HuH-7.5 (cell line): ENCODE measurements at regions not wholly inside any gene's neighbourhood (a gene's known extent, or its start where the extent isn't known, plus 50 kb on each side); places are given as distances from the start of the nearest gene placed in this dataset.

Experiments used
- DNase-seq: peaks from one replicate; pipeline ENCODE4 v3.0.0; 2011; ENCODE audit warnings: low spot score

DNA sequence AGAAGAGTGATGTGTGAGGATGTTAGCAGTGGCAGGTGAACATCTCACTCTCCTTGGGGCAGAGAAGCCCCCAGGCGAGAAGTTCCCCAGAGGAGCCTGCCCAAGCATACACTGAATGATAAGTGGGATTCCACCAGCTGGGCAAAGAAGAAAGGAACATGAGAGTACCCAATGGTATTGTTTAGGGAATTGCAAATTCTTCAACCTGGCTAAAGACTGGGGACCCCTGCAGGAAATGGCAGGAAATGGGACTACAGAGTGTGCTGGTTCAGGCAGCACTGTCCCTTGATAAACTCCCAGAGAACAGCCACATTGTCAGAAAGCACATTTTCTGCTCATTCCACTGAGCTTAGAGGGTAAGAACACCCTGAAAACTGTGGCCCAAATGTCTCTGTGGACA is 121.3 kb downstream of the RPS29 start:
- DNase-seq, result no peak

DNA sequence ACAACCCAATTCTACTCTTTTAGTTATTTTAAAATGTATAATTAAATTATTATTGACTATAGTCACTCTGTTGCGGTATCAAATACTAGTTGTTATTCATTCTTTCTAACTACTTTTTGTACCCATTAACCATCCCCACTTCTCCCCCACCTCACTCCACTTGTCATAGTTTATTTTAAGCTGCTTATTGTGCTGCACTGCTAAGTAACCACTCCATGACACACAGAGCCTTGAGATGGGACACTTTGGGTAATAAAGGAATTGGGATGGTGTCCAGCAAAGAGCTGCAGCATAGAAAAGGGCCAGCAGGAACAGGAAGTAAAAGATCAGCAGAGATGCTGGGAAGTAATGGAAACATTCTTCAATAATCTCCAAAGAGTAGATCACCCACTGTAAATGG is 123.0 kb downstream of the RPS29 start:
- DNase-seq, result no peak

DNA sequence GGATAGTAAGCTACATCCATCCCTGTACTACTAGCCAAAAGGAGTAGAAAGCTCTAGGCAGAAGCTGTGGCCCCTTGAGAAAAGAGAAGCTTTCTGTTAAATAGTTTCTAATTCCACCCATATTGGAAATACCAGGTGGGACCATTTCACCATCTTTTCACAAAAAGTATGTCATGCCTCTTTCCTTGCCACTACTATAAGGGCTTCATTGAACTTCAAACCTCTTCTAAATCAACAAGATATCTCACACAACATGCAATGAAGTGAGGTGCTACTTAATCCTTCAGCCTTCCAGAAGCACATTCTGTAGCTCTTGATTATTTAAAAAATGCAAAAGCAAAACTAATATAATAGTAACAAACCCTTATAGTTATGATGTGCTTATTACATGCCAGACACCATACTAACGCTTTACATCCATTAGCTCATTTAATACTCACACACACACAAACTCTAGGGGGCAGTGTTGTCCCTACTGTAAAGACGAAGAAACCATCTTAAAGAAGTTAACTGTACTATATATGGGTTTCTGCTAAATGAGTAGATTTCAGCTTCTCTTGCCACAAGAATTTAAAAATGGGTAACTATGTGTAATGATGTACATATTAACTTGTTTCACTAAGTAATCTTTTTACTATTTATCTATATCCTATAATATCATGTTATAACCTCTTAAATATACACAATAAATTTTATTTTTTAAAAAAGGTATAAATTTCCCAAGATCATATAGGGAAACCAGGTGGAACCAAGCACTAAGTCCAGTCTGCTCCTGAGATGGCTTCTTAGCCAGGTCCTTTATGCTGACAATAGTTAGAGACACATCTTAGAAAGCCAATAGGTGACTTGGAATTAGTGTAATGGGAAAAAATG is 124.4 kb downstream of the RPS29 start:
- DNase-seq, result peak; percentile 7

DNA sequence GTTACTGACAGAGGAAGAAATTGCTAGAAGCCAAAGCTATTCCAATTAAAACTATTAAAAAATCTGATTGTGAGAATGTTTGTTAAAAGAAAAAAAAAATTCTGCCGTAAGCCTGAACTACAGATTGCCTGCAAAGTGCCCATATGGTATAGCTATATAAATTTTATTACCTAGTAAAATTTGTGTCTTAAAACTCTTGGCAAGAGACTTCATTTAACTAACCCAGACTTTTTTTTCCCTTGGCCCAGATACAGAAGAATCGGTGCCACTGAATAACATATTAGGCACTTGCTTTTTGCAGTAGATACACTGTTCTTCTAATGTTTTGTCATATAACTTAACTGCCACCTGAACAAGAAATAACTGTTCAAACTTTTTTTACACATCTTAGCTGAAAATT is 125.5 kb downstream of the RPS29 start:
- no peak for DNase-seq

DNA sequence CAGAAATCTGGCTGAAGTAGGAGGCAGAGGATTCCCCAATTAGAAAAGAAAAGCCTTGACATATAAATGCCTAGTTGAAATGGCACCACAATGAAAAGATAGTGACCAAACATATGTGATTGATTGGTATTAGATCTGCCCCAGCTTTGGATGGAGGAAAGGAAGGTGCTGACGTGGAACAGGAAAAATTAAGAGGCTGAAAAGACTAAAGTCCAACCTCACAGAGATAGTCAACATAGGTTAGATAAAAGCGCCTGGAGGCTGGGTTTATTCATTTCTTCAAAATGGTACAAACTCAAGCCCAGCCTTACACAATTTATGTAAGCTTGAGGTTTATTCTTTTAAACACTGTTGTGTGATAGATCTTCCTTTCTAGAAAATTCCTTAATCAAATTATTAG is 129.6 kb downstream of the RPS29 start:
- DNase-seq, result no peak

- no peak for DNase-seq
Observed at GRCh38 chr14:49451938-49452337, 134.2 kb downstream of the RPS29 start.

DNA sequence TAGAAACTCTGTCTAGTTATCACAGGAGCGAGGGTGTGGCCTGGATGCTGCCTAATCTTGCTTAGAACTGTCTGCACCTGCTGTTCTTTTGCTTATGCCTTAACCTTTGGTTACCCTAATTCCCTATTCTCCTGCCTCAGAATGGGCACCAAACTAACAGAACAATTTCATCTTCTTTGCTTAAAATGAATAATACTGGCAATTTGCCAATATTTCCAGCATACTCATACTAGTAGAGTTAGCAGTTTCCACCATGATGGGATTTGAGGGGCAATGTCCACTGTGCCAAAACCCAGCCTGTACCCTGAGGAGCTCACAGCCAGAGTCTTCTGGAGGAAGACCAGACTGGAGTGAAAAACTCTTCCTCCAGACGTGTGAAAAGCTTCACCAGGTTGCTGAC is 136.4 kb downstream of the RPS29 start:
- no peak for DNase-seq

GRCh38 chr14:49447540-49448107 is 138.6 kb downstream of the RPS29 start:
- DNase-seq, result no peak

GRCh38 chr14:49446801-49447200 is 139.4 kb downstream of the RPS29 start:
- no peak for DNase-seq

- no peak for DNase-seq
Observed at GRCh38 chr14:49438256-49438770, 147.9 kb downstream of the RPS29 start.

- DNase-seq, result no peak
Observed at GRCh38 chr14:49428076-49428475, 158.1 kb downstream of the RPS29 start.

DNA sequence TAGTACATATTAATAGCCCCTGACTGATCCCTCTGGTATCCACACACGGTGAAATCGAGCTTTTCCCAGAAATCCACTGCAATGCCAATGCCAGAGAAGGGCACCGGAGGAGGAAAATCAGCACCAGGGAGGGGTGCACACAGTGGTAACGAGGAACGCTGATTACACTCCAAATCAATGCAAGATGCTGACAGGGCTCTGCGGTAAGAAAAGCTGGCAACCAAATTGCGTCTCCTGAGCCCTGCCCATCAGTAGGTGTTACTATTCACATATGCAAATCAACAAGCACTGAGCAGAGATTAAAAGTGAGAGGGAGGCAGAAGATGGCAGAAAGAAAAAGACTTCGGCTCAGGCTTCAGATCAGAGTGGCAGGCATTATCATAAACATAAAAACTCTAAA is 159.1 kb downstream of the RPS29 start:
- no peak for DNase-seq

GRCh38 chr14:49425921-49426320 is 160.3 kb downstream of the RPS29 start:
- DNase-seq, result no peak

GRCh38 chr14:49424436-49425331 is 161.5 kb downstream of the RPS29 start:
- no peak for DNase-seq

GRCh38 chr14:49420201-49420600 is 166.0 kb downstream of the RPS29 start:
- no peak for DNase-seq

- no peak for DNase-seq
Observed at GRCh38 chr14:49418789-49419188, 167.4 kb downstream of the RPS29 start.

DNA sequence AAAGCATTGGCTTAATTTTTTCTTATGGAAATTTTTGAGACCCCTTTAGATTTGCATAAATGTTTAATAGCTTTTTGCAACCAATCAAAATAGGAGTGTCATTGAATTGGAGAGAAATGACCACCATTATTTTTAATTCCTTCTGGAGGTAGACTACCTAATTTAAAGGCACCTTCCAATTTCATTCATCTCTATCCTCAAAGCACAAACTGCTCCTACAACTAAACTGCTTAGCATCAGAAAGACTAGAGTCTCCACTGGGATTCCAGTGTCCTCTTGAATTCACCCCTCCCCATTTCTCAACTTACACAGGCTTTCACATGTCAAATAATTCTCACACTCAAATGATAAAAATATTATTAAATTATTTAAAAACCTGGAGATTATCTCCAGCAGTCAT is 168.4 kb downstream of the RPS29 start:
- no peak for DNase-seq

DNA sequence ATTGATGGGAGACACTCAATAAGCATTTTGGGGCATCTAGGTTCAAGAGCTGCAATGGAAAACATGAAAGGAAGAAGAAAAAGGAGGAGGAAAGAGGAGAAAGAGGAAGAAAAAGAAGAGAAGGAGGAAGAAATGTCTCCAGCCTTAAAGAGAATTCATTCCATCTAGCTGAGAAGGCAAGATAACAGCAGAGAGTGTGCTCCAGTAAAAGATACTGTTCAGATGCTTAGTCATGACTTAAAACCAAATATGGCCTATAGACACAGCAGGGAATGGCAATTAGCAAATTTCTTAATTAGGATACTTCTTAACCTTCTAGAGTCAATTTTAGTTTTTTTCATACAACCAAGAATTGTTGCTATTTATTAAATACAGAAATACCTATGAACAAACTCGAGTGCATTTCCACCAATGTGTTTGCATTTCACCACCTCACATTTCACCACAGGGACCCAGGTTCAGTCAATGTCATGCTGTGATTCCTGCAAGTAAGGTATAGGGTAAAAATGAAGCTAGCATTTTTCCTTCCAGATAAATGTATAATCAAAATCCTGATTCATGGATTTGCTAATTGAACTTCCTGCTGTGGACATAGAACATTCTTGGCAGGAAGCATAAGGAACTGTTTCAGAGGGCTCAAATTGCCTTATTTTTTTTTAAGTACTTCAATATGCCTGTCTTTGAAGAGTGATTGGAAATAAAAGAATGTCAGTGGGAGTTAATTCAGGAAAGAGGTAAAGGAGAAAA is 177.8 kb downstream of the RPS29 start:
- no peak for DNase-seq

- no peak for DNase-seq
Observed at GRCh38 chr14:49405291-49405690, 180.9 kb downstream of the RPS29 start.

DNA sequence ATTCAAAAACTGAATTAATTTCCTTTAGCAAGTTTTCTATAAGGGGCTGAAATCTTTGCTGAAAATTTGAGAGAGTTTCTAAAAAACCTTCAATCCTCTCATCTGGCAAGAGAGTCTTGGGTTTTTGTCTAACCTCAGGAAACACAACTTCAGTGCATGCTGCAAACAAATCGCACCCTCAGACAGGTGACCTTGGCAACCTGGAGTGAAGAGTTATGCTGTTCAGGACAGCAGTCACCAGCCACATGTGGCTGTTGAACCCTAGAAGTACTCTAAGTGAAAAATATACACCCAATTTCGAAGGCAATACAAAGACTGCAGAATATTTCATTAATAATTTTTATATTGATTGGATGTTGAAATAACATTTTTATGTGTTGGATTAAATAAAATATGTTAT is 184.8 kb downstream of the RPS29 start:
- DNase-seq, result no peak

DNA sequence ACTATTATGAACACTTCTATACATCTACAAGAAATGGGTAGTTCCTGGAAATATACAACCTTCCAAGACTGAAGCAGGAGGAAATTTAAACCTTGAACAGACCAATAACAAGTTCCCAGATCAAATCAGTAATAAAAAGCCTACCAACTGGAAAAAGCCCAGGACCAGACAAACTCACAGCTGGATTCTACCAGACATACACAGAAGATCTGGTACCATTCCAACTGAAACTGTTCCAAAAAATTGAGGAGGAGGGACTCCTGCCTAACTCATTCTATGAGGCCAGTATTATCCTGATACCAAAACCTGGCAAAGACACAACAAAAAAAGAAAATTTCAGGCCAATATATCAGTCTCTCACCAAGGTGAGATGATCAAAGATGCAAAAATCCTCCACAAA is 189.4 kb downstream of the RPS29 start:
- no peak for DNase-seq

GRCh38 chr14:49381778-49382177 is 204.4 kb downstream of the RPS29 start:
- no peak for DNase-seq
